ENCODE measurements at regions not wholly inside any gene's neighbourhood (a gene's known extent, or its start where the extent isn't known, plus 50 kb on each side); places are given as distances from the start of the nearest gene placed in this dataset.

DNA sequence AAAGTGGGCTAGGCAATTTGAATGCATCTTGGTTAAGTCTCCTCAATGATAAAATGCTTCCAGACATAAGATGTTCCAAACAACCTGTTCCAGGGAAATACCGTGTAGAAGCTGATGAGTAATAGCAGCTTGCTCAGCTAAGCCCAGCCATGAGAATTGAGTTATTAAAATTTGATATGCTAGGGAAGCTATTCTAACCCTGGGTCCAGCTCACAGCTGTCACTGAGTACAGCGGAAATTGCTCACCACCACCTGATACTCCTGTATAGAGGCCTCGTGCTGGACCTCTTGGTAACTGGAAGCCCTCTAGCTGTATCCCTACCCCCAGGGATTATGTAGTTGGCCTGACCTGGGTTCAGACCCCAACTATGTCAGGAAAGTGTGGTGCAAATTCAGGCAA is 521.3 kb upstream of the TRPC7 start:
- TF ChIP-seq CTCF (IDR thresholded peaks at IDR 0.05), result no peak
- TF ChIP-seq POLR2A (IDR thresholded peaks at IDR 0.05), result no peak
- TF ChIP-seq EP300 (IDR thresholded peaks at IDR 0.05), result no peak

DNA sequence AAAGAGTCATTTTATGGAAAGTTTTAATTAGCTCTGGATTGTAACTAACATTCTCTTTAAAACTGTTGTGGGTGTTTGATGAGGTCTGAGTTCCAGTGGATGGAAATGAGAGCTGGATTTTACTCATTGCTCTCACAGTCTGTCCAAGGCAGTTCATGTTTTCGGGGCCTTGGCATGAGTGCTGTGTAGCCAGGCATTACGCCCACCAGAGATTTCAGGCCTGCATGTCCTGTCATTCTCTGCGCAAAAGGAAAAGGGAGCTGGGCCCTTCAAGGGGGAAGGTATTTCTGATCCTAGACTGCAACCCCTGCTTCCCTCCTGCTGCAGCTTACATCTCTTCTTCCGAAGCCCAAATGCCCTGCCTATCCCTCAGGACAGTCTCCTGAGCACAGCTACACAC is 499.6 kb upstream of the TRPC7 start:
- no peak for DNase-seq (ENCODE audit: low spot score in 2 of 2)
- Histone ChIP-seq H3K36me3 (no peaks in the 10 kb centered on the region), H3K27me3 (no peaks in the 10 kb centered on the region), H3K4me1 (no peaks in the 10 kb centered on the region), H3K27ac (no peak overlapping the region), H3K9me3 (no peaks in the 10 kb centered on the region), H3K4me3 (no peak overlapping the region)
- TF ChIP-seq POLR2A (IDR thresholded peaks at IDR 0.05), result no peak
- no peak for TF ChIP-seq CTCF (IDR thresholded peaks at IDR 0.05)
- no peak for TF ChIP-seq EP300 (IDR thresholded peaks at IDR 0.05)
- WGBS, 2 donors, result 86 to 87% methylated on average over 4 of the region's 4 CpGs

More for the DNA sequence above, 521.3 kb upstream of the TRPC7 start:
- Histone ChIP-seq H3K27me3 (no peaks in the 10 kb centered on the region), H3K9me3 (peaks cover 0 to 2% (median 0%) of the 10 kb centered on the region in 4 donors), H3K36me3 (no peaks in the 10 kb centered on the region), H3K27ac (no peak overlapping the region), H3K4me1 (no peaks in the 10 kb centered on the region), H3K4me3 (no peak overlapping the region)
- WGBS, 2 donors, result 73 to 83% methylated on average over 2 to 3 of the region's 3 CpGs
- DNase-seq (ENCODE audit: low spot score in 2 of 2), result no peak

- H3K9me3 ChIP-seq, result peaks cover 0 to 8% (median 0%) of the 10 kb centered on the region in 4 donors
- WGBS, 2 donors, result 82 to 91% methylated on average over 3 of the region's 3 CpGs
These were observed 491.3 kb upstream of the TRPC7 start for GRCh38 chr5:136856648-136857047.

DNA sequence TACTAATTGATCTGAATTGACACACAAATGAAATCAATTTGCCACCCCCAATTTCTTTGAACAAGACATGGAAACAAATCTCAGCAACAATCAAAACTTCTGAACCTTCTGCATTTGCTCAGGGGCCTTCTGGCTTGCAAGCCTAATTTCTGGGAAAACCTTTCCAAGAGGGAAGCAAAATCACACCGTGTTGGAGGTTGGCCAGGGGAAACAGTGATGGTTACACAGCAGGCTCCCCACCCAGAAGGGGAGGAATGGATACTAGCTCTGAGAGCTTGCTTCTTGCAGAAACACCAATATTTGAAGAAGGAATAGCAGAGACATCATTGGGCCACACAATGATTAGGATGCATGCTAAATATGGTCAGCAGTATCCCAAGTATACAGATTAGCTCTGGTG is 488.6 kb upstream of the TRPC7 start:
- no peak overlapping the region for H3K4me3 ChIP-seq
- no peaks in the 10 kb centered on the region for H3K4me1 ChIP-seq
- 44 to 71% methylated on average over 1 of the region's 1 CpG for WGBS, 2 donors
- no peak for TF ChIP-seq EP300 (IDR thresholded peaks at IDR 0.05)
- no peak for TF ChIP-seq POLR2A (IDR thresholded peaks at IDR 0.05)
- TF ChIP-seq CTCF (IDR thresholded peaks at IDR 0.05), result no peak
- H3K36me3 ChIP-seq, result no peaks in the 10 kb centered on the region
- H3K27me3 ChIP-seq, result no peaks in the 10 kb centered on the region
- H3K9me3 ChIP-seq, result peaks cover 0 to 23% (median 2%) of the 10 kb centered on the region in 4 donors
- no peak for DNase-seq (ENCODE audit: low spot score in 2 of 2)
- no peak overlapping the region for H3K27ac ChIP-seq

More at GRCh38 chr5:136856648-136857047, 491.3 kb upstream of the TRPC7 start:
- Histone ChIP-seq H3K27ac (no peak overlapping the region), H3K4me3 (no peak overlapping the region), H3K4me1 (no peaks in the 10 kb centered on the region), H3K36me3 (no peaks in the 10 kb centered on the region), H3K27me3 (no peaks in the 10 kb centered on the region)
- TF ChIP-seq CTCF (IDR thresholded peaks at IDR 0.05) (no peak), EP300 (IDR thresholded peaks at IDR 0.05) (no peak), POLR2A (IDR thresholded peaks at IDR 0.05) (no peak)
- DNase-seq (ENCODE audit: low spot score in 2 of 2), result no peak

- Histone ChIP-seq H3K4me1 (no peaks in the 10 kb centered on the region), H3K27ac (no peak overlapping the region), H3K27me3 (no peaks in the 10 kb centered on the region), H3K36me3 (no peaks in the 10 kb centered on the region), H3K9me3 (no peaks in the 10 kb centered on the region), H3K4me3 (no peak overlapping the region)
- TF ChIP-seq CTCF (IDR thresholded peaks at IDR 0.05) (no peak), EP300 (IDR thresholded peaks at IDR 0.05) (no peak), POLR2A (IDR thresholded peaks at IDR 0.05) (no peak)
- DNase-seq (ENCODE audit: low spot score in 2 of 2), result no peak
These were observed 475.3 kb upstream of the TRPC7 start for GRCh38 chr5:136840601-136841000.

Measured in tibial nerve (tissue), 4 donors.